Stimulated activated CD4-positive, alpha-beta T cell treated with anti-CD3 and anti-CD28 coated beads, TNF-alpha, amount 100 ng/mL, for 24 hours (primary cell): ENCODE measurements at regions not wholly inside any gene's neighbourhood (a gene's known extent, or its start where the extent isn't known, plus 50 kb on each side); places are given as distances from the start of the nearest gene placed in this dataset.

Experiments
- DNase-seq, 3 experiments: peaks; one replicate each; pipeline ENCODE4 v3.0.0-alpha.2; 2020; ENCODE audit warnings: low read depth in 3 of 3

DNA sequence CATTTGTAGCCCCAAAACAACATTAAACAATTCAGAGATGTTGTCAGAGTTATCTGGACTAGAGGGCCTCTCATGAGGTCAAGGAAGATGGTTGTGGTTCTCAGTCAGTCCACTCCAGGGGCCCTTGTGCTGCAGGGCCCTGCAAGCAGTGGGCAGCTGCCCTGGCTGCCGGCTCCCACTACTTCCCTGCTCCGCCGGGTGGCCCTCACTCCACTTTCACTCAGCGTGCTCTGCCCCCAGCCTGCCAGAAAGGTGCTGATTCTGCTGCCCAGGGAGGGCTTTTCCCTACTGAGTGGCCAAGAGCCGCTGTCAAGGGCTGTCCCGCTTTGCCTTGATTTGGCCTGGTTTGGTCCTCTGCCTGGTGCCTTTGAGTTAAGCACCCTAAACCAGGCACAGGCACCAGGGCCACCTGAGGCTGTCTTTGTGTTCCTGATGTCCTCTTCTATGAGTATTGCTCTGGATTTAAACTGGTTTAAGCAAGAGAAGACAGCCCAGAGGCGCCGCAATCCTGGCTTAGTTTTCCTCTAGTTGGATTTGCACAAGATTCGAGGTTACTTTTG is 117.2 kb downstream of the GADD45G start:
- DNase-seq, result no peak

DNA sequence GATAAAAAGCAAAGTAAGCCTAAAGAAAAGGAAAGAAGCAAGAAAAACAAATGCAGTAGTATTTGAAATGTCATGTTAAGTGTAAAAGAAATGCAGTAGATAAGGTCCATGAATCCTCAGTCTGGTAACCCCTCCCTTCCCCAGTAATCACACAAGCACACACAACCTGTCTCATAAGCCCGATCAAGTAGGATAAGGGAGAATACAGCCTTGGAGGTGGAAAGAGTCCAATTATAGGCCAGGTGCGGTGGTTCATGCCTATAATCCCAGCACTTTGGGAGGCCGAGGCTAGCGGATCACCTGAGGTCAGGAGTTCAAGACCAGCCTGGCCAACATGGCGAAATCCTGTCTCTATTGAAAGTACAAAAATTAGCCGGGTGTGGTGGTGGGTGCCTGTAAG is 117.9 kb downstream of the GADD45G start:
- DNase-seq, result no peak

DNA sequence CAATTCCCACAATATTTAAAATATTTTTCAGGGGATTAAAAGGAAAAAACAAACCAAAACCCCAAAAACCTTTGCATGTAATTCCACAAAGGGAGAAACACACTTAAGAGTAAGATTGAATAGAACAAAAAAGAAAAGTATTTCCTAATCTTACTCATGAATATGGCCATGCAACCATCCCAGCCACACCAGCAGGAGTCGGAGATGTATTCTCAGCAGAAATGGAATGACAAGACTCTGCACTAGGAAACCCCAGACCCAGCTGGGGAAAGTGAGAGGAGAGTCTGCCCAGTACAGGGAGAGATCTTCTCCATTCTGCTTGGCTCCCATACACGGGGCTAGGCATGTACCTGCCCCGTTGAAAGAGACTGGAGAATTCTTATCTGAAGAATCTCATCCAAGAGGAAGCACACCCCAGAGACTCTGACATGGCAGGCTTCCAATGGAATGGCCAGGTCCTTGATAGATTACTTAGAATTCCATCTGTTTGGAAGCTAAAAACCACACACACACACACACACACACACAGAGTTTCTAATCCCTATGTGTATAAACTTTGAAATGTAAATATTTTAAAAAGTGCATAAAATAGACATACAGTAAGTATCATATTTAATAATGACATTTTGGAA is 118.8 kb downstream of the GADD45G start:
- no peak for DNase-seq

DNA sequence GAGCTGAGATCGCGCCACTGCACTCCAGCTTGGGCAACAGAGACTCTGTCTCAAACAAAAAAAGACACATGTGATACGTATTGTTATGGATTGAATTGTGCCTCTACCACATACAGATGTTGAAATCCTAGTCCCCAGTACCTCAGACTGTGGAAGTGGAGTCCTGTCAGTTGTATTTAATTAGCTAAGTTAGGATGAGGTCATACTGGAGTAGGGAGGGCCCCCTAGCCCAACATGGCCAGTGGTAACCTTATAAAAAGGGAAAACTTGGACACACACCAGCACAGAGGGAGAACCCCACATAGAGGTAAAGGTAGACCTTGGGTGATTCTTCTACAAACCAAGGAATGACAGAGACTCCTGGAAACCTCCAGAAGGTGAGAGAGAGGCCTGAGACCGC is 119.8 kb downstream of the GADD45G start:
- DNase-seq, result no peak

DNA sequence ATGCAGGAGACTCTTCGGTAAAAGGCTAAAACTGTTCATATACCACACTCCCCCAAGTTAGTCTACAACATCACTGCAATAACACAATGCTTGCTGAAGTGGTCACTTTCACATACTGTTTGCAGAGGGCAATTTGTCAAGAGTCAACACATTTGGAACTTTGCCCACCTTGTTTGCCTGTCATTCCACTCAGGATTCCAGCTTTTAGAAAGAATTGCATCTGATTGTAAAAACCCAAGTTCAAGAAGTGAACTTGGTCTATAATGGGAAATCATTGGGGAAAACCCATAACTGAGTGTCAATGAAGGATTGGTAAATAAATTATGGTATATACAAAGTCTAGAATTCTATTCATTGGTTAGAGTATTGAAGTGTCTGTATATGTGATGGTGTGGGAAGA is 120.5 kb downstream of the GADD45G start:
- no peak for DNase-seq

DNA sequence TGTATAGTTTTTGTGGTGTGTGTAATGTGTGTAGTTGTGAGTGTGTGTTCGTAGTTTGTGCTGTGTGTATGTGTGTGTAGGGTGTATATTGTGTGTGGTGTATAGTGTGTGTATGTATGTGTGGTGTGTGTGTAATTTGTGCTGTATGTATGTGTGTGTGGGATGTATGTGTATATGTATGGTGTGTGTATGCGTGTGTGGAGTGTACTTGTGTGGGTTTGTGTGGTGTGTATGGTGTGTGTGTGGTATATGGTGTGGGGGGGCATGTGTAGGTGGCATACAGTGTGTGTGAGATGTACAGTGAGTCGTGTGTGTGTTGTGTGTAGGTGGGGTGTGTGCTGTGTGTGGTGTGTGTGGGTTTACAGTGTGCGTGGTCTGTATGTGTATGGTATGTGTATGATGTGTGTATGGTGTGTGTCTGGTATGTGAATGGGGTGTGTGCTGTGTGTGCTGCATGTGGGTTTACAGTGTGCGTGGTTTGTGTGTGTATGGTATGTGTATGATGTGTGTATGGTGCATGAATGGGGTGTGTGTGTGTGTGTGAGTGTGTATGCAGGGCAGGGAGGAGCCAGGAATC is 125.2 kb downstream of the GADD45G start:
- no peak for DNase-seq

DNA sequence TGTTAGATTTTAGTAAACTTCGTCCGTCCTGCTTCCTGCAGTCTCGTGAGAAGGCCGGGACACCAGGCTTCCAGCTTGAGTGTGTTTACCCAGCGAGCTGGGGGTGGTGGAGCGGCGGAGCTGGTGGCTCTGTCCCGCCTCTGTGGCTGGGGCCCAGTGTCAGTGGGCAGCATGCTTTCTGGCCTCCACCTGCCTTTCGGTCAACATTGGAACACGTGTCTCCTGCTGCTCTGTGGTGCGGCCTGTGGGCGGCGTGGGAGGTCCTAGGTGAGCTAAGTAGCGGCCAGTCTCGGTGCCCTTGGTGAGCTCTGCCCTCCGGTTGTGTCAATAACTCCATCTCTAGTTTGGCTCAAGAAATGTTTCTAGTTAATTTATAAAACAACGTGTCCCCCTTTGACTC is 125.9 kb downstream of the GADD45G start:
- DNase-seq, result no peak

DNA sequence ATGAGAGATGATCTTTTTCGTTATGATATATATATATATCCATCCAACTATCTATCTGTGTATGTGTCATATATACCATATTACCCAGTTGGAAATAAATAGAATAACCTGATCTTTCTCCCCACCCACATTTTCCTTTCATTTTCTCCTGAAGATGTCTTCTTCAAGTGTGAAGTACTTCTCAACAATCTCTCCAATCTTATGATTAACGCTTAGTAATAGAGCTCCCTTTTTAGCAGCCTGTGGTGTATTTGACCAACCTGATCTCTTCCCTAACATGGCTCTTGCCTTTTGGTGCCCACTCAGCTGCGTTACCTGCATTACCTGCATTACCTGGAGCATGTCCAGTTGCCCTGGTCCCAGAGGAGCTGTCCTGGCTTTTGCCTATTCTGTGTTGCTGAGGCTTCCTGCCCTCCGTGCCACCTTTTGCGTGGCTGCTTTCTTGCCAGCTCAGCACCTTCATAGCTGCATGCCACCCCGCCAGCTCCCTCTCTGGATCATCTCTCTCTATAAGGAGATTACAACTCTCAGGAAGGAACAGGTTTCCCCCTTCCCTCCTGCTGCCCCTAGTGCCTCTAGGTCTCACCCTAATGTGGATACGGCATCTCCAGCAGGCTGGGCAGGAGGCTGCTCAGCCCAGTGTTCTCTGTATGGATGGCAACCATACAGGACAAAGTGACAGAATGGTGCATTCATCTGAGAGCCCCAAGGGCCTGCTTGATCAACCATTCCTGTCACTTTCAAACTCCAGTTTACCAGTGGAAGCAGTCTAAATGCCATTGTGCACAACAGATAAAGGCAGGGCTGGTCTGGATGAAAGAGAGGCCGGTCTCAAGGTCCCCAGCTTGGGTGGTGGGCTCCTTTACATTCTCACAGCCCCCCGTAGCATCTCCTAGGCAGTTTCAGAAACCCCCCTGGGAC is 126.7 kb downstream of the GADD45G start:
- no peak for DNase-seq

DNA sequence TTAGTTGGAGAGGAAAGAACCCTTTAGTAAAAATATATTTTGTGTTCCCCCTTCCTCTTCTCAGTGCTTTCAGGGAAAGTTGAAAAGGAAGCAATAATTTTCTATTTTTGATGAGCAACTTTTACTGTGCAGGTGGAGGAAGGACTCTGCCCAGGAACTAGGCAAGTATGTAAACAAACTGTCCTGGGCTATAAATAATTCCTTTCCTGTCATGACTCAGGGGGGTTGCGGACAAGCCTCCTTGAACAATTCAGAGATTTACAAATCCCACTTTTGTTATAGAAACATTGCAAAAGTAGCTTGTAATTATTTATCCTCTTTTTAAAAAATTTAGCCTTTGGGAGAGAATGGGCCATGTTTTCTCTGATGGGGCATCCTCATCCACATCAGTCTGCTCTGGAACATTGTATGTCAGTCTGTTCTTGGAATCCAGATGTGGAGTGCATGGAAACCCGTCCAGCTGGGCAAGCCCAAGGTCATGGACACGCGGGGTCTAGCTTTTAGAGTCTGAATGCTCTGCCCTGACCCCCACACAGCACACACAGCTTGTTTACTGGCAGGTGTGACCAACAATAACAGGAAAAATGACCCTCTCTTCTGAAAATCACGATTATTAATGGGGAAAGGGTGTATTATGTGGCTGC is 127.6 kb downstream of the GADD45G start:
- no peak for DNase-seq

DNA sequence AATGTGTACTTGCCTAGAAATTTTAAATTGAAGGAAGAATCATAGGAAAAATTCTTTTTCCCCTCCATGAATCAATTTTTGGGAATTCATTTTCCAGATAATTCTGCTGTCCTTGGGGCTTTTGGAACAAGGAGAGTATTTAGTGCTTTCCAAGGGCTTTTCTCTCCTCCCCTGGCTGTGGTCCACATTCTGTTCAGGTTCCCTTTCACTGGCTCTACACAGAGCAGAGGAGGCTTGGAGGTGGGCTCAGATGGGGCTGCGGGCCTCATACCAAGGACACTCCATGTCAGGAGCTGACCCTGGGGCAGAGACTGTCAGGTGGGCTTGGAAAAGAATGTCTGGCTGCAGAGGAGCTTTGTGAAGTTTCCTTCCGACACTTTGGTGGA is 128.1 kb downstream of the GADD45G start:
- no peak for DNase-seq

DNA sequence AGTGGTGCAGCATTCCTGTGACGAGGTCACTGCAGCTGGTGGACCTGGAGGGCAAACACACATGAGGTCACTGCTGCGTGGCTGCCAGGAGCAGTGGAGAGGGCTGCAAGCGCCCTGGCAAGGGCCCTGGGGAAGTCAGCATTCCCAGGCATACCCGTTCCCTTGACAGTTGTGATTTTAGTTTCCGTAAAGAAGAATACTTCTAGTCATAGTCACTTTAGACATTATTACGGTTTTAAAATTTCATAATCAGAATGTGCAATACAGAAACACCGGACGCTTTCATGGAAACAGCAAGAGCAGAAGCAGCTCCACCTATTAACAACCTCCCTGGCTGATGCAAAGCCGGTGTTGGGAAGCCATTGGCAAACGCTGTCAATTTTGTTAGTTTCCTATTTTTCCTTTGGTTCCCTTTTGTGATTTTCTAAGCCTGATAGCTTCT is 129.8 kb downstream of the GADD45G start:
- no peak for DNase-seq

DNA sequence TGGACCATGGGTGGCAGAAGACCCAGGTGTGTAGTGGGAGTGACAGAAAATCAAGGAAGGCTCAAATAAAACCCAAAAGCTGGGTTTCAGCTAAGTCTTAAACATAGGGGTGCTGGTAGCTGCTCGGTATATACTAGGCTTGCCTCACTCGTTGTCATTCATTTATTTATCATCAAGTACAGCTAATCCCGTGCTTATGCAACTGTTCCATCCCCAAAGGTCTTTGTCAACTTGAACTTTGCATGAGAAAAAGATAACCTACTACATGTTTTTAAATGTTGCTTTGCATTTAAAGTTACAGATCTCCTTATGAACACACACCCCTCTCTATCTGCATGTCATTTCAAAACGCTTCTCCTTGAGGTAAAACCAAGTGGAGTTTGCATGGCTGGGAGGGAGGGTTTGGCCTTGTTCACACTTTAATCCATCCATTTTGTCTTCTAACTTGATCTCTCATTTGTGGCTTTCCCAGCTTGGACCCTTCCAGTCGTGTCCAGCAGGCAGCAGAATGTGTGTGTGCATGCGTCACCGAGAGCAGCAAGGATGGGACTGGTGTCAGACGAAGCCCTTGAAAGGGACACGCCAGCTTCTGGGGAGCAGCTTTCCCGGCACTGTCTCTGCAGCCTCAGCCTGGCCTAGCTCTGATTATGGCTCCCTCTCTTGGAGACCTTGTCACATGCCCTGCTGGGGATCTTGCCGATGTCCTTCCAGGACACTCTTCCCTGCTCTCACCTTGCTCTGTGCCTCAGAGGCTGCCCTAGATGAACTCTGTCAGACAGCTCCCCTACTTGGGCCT is 133.5 kb downstream of the GADD45G start:
- DNase-seq, result no peak

DNA sequence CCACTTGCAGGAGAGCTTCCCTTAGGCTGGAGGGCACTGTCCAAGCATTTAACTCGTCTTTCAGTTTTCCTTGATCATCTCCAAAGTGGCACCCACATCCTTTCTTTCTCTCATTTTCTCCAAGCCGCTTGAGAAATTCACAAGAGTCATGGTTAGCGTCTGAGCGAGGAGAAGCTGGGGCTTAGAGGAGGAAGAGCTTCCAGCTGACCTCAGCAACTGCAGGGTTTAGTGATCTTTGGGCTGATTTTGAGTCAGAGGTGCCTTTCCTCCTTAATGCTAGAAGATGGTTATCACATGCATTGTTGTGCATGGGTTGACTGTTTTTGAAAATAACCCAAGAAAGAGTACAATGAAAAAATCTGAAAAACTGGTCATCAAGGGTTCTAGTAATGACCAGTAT is 134.7 kb downstream of the GADD45G start:
- no peak for DNase-seq

DNA sequence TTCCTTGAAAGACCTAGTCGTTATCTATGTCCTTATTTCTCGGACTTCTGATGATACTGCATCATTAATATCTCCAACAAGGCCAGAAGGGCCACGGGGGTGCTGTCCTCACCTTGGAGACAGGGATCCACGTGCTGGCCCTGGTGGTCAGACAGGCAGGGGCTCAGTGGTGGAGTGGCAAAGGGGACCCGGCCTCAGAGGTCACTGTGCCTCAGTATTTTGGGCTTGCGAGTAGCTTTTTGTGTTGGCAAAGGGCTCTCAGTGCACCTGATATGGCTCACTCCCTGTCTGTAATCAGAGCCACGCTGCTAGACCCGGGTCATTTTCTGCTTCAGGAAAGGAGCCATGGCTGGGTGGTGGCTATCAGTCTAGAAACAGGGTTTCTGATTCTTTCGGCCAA is 135.1 kb downstream of the GADD45G start:
- no peak for DNase-seq

DNA sequence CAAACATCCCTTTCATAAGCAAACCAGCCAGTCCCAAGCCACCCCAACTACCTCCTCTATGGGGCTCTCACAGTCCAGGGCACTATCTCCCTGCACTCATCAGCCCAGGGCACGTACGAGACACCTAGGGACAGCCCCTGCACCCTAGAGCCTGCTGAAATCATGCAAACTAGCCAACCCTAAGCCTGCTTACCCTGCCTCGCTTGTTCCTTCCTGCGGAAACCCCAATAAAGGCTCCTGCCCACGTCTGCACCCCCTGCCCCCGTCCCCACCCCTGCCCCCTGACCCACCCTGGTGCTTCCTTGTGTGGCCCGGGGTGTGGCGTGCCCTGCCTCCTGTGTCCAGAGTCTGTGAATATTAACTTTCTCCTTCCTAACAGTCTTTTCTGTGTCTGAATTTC is 135.9 kb downstream of the GADD45G start:
- peak in 1 of 3 experiments; percentile 38 for DNase-seq

DNA sequence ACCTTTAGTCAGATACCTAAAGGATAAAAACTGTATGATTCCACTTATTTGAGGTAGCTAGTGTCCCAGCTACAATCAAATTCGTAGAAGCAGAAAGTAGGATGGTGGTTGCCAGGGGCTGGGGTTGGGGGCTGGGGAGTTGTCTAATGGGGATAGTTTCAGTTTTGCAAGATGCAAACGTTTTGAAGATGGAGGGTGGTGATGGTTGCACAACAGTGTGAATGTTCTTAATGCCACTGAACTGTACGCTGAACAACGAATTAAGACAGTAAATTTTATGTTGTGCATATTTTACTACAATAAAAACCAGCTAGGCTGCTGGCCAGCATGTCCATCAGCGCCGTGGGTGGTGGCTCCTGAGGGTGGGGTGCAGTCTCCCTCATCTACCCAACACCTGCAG is 137.8 kb downstream of the GADD45G start:
- no peak for DNase-seq

DNA sequence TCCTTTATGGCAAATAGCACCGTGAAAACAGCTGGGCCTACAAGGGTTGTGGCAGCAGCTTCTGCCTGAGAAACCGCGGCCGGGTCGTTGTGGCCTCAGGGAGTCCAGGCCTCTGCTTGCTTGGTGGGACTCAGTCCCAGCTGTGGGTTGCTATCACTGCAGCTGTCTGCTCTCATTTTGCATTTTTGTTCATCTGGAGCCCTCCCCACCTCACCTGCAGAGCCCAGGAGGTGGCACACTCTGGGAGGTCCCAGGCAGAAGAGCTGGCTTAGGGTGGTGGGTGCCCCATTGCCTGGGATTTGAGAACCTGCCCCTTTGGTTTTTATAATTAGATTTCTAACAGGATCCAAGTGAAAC is 138.4 kb downstream of the GADD45G start:
- peak in 1 of 3 experiments; percentile 12 for DNase-seq

DNA sequence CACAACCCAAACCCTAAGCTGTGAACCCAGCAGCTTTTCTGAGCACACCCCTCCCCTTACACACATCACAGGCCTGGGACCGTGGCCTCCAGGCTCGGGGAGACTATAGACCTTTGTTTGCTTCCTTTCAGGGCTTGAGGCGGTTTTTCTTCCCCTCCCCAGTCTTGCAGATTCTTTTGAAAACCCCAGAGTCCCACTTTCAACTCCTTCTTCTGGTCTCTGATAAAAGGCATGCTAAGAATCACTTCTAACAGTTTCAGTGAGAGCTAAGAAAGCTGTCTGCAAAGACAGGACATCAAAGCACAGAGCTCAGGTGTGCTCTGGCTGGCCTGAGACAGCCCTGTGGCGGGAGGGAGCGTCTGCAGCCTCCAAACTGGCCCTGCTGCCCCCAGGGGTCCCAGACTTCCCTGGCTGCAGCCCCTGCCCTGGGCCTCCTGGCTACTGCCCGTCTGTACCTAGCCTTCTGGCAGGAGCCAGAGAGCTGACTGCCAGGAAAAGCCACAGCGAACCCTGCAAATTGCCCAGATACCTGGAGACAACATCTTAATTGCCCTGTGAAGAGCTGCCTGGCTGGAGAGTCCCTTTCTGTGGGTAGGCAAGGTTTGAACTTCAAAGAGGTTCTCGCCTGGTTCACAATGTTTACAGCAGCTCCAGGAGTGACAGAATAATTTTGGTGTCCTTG is 138.9 kb downstream of the GADD45G start:
- DNase-seq, result peak in 1 of 3 experiments; percentile 27

DNA sequence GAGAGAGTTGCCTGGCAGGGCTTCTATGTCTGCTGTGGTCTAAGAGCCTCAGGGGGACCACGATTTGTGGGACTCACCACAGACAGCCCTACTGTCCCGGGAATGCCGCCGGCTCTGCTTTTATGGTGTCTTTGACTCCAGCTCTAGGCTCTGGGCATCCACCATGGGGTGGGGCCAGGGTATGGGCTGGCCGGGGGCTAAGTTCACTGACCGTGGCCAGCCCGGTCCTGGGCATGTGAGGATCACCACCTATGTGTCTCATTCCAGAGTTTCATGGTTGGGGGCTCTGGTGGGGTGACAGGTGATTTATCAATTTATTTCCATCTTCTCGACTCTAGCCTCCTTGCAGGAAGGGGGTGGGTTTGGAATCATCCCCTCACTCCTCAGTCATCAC is 139.4 kb downstream of the GADD45G start:
- DNase-seq, result no peak

DNA sequence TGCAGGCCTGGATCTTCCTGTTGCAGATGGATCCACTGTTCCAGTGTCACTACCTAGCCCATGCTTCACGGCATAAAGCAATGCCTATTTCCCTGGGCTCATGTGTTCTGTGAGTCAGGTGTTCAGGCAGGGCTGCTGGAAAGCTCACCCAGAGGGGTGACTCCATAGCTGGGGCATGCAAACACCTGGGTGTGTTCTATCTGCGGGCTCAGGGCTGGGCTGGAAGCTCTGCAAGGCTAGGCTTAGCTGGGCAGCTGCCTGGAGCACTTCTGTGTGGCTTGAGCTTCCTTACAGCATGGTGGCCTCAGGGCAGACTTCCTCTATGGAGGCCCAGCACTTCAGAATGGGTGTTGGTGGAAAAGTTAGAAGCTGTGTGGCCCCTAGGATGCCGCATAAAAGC is 139.9 kb downstream of the GADD45G start:
- DNase-seq, result no peak
